GM12878 (cell line): ENCODE measurements at regions not wholly inside any gene's neighbourhood (a gene's known extent, or its start where the extent isn't known, plus 50 kb on each side); places are given as distances from the start of the nearest gene placed in this dataset.

Source experiments
- ATAC-seq: fragments of 200-7000 bp; cut with Tn5 transposase; 3 replicates; pipeline ENCODE4 v1.9.1; 2020; ENCODE audit warnings: mild to moderate bottlenecking, moderate library complexity
- BruUV-seq: library from RNA; stranded (reverse); fragments of 400-500 nt; replicated peaks from 2 replicates; lab custom pipeline; 2021; lab: Mats Ljungman, UMichigan
- CTCF ChIA-PET: fragments of 300-600 bp; sonication (Branson Sonifier 250); formaldehyde crosslinking; extraction: SDS; loops from one replicate; lab custom pipeline; 2021; ENCODE audit warnings: inconsistent platforms; lab: Yijun Ruan, JAX
- POLR2A ChIA-PET: fragments of 350-600 bp; formaldehyde crosslinking; extraction: SDS; loops from one replicate; lab custom pipeline; 2021; ENCODE audit warnings: inconsistent platforms; lab: Charles Lee
- RAD21 ChIA-PET: fragments of 300-600 bp; sonication (Branson Sonifier 250); formaldehyde crosslinking; loops from one replicate; lab custom pipeline; 2023; ENCODE audit warnings: antibody characterized with exemption; ENCODE audit not compliant: unreplicated experiment; lab: Charles Lee
- SMC1A ChIA-PET: fragments of 300-600 bp; sonication (Branson Sonifier 250); formaldehyde crosslinking; loops from one replicate; lab custom pipeline; 2023; ENCODE audit not compliant: unreplicated experiment, uncharacterized antibody; lab: Charles Lee
- DNase-seq: peaks from one replicate; pipeline ENCODE4 v3.0.0-alpha.2; 2011; ENCODE audit warnings: low read depth, low spot score
- FAIRE-seq: peaks from 3 replicates; lab custom pipeline; 2011; peaks lifted over from hg19 to GRCh38; lab: Jason Lieb, UNC
- H2AFZ ChIP-seq: 2 replicates; pipeline ENCODE4 v1.6.0; 2011; ENCODE audit warnings: low read depth, low read length, control low read depth; ENCODE audit not compliant: control insufficient read depth
- H3K27ac ChIP-seq: 2 replicates; pipeline ENCODE4 v1.5.1; 2011; ENCODE audit warnings: control low read depth; ENCODE audit not compliant: control insufficient read depth, insufficient read depth
- H3K27me3 ChIP-seq, 2 experiments: replicated peaks in 1 of 2; 2 replicates each; pipeline versions ENCODE4 v1.6.0 to v1.6.1; 2011; ENCODE audit warnings: low read length in 1 of 2; ENCODE audit not compliant: control insufficient read depth in 2 of 2, insufficient read depth in 2 of 2
- H3K36me3 ChIP-seq, 2 experiments: 2 replicates each; pipeline ENCODE4 v1.5.1; 2011; ENCODE audit warnings: low read length in 1 of 2; ENCODE audit not compliant: control insufficient read depth in 2 of 2, insufficient read depth in 2 of 2
- H3K4me1 ChIP-seq: 2 replicates; pipeline ENCODE4 v1.6.1; 2011; ENCODE audit warnings: mild to moderate bottlenecking, low read length, moderate library complexity, mixed read lengths; ENCODE audit not compliant: control insufficient read depth, insufficient read depth
- H3K4me2 ChIP-seq: 2 replicates; pipeline ENCODE4 v1.6.0; 2011; ENCODE audit warnings: control low read depth; ENCODE audit not compliant: control insufficient read depth, insufficient read depth
- H3K4me3 ChIP-seq: fragments of 200-600 bp; sonication (generic); 2 replicates; pipeline ENCODE4 v1.5.1; 2016
- H3K79me2 ChIP-seq: 2 replicates; pipeline ENCODE4 v1.6.0; 2011; ENCODE audit warnings: low read length; ENCODE audit not compliant: control insufficient read depth, insufficient read depth
- H3K9ac ChIP-seq: 2 replicates; pipeline ENCODE4 v1.8.0; 2011; ENCODE audit warnings: low read length, control low read depth, mixed read lengths; ENCODE audit not compliant: control insufficient read depth, insufficient read depth
- H3K9me3 ChIP-seq: replicated peaks from 3 replicates; pipeline ENCODE4 v1.5.1; 2011; ENCODE audit warnings: mild to moderate bottlenecking, low read length; ENCODE audit not compliant: control insufficient read depth, insufficient read depth
- H4K20me1 ChIP-seq: 2 replicates; pipeline ENCODE4 v1.6.0; 2011; ENCODE audit not compliant: control insufficient read depth, insufficient read depth
- ATF7 ChIP-seq: fragments of 450-650 bp; IDR thresholded peaks from 2 replicates; pipeline ENCODE4 v1.6.1; 2016; ENCODE audit warnings: low read depth, mild to moderate bottlenecking
- CBX5 ChIP-seq: sonication (generic); IDR thresholded peaks from 2 replicates; pipeline ENCODE4 v1.6.1; 2016; ENCODE audit warnings: low read depth, moderate library complexity, mild to moderate bottlenecking, inconsistent platforms
- EZH2 ChIP-seq: IDR thresholded peaks from 2 replicates; pipeline ENCODE4 v1.6.1; 2012; ENCODE audit warnings: low read depth, mild to moderate bottlenecking, control low read depth, inconsistent platforms, low read length, borderline replicate concordance; ENCODE audit not compliant: control insufficient read depth
- LARP7 ChIP-seq: fragments of 450-650 bp; IDR thresholded peaks from 2 replicates; pipeline ENCODE4 v1.6.1; 2017; ENCODE audit warnings: mild to moderate bottlenecking
- NR2C2 ChIP-seq: IDR thresholded peaks from 2 replicates; pipeline ENCODE4 v1.6.1; 2011; ENCODE audit warnings: borderline replicate concordance, low read depth; ENCODE audit not compliant: control insufficient read depth, insufficient read length
- POLR2AphosphoS2 ChIP-seq: IDR thresholded peaks from 2 replicates; pipeline ENCODE4 v1.6.1; 2011; ENCODE audit warnings: low read depth, mild to moderate bottlenecking, low read length, improper control_type of control experiment, moderate library complexity
- SREBF2 ChIP-seq: IDR thresholded peaks from 2 replicates; pipeline ENCODE4 v1.6.1; 2012; ENCODE audit warnings: mild to moderate bottlenecking, low read length
- SUPT20H ChIP-seq: IDR thresholded peaks from 2 replicates; pipeline ENCODE4 v1.6.1; 2011; ENCODE audit warnings: low read depth, mild to moderate bottlenecking, low read length, moderate library complexity, borderline replicate concordance; ENCODE audit not compliant: control insufficient read depth
- SUZ12 ChIP-seq: fragments of 200-600 bp; sonication (generic); IDR thresholded peaks from one replicate; pipeline ENCODE4 v1.6.1; 2018; ENCODE audit warnings: antibody characterized with exemption, mild to moderate bottlenecking; ENCODE audit not compliant: unreplicated experiment
- TBL1XR1 ChIP-seq: IDR thresholded peaks from 2 replicates; pipeline ENCODE4 v1.6.1; 2012; ENCODE audit warnings: low read depth, low read length, improper control_type of control experiment
- WGBS: methylation state at CpG from one replicate; pipeline ENCODE4 v1.1.6; 2016; ENCODE audit warnings: low lambda C conversion rate; ENCODE audit not compliant: insufficient replicate concordance, insufficient coverage; ENCODE audit errors: missing lambda C conversion rate; 5-methylcytosine and 5-hydroxymethylcytosine counted together
- in situ Hi-C: fragments of 300-500 bp; cut with MboI; formaldehyde crosslinking; loops from 9 replicates; pipeline ENCODE4 v1.14.3; 2018; ENCODE audit warnings: mixed read lengths
- intact Hi-C: fragments of 100-400 bp; cut with micrococcal nuclease; formaldehyde crosslinking; loops from one replicate; pipeline ENCODE4 v1.14.2; 2022; ENCODE audit not compliant: unreplicated experiment
- TF ChIP-seq, protein P1 (sequence below): IDR thresholded peaks from 2 replicates; pipeline ENCODE4 v1.6.1; 2012; ENCODE audit warnings: improper control_type of control experiment, low read depth, low read length; ENCODE audit not compliant: insufficient replicate concordance
- TF ChIP-seq, protein P2 (sequence below): fragments of 450-650 bp; IDR thresholded peaks from 2 replicates; pipeline ENCODE4 v1.6.1; 2018; ENCODE audit warnings: mild to moderate bottlenecking, low read depth, moderate library complexity; ENCODE audit not compliant: partially characterized antibody

- TF ChIP-seq, protein P1, sequence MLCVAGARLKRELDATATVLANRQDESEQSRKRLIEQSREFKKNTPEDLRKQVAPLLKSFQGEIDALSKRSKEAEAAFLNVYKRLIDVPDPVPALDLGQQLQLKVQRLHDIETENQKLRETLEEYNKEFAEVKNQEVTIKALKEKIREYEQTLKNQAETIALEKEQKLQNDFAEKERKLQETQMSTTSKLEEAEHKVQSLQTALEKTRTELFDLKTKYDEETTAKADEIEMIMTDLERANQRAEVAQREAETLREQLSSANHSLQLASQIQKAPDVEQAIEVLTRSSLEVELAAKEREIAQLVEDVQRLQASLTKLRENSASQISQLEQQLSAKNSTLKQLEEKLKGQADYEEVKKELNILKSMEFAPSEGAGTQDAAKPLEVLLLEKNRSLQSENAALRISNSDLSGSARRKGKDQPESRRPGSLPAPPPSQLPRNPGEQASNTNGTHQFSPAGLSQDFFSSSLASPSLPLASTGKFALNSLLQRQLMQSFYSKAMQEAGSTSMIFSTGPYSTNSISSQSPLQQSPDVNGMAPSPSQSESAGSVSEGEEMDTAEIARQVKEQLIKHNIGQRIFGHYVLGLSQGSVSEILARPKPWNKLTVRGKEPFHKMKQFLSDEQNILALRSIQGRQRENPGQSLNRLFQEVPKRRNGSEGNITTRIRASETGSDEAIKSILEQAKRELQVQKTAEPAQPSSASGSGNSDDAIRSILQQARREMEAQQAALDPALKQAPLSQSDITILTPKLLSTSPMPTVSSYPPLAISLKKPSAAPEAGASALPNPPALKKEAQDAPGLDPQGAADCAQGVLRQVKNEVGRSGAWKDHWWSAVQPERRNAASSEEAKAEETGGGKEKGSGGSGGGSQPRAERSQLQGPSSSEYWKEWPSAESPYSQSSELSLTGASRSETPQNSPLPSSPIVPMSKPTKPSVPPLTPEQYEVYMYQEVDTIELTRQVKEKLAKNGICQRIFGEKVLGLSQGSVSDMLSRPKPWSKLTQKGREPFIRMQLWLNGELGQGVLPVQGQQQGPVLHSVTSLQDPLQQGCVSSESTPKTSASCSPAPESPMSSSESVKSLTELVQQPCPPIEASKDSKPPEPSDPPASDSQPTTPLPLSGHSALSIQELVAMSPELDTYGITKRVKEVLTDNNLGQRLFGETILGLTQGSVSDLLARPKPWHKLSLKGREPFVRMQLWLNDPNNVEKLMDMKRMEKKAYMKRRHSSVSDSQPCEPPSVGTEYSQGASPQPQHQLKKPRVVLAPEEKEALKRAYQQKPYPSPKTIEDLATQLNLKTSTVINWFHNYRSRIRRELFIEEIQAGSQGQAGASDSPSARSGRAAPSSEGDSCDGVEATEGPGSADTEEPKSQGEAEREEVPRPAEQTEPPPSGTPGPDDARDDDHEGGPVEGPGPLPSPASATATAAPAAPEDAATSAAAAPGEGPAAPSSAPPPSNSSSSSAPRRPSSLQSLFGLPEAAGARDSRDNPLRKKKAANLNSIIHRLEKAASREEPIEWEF = no peak
- TF ChIP-seq LARP7 (no peak), TBL1XR1 (no peak), EZH2 (no peak), ATF7 (no peak), NR2C2 (no peak)
- TF ChIP-seq, all 136 proteins: peak for 0
These were observed 128.3 kb upstream of the TRIM2 start (continued) for GRCh38 chr4:153075836-153076518.

GRCh38 chr4:153076861-153077260, 127.4 kb upstream of the TRIM2 start:
- ChIA-PET POLR2A (no interaction called here), CTCF (interaction anchor here (1.0 kb wide), 1 partner anchor 9 kb away, joined by 6 read pairs; no protein-coding TSS in a partner anchor), SMC1A (no interaction called here), RAD21 (no interaction called here)
- BruUV-seq = no TSS peak
- Histone ChIP-seq H4K20me1 (no peaks in the 10 kb centered on the region), H3K27me3 (no peaks in the 10 kb centered on the region; a peak in 1 of 4 replicates), H2AFZ (no peak overlapping the region), H3K79me2 (no peaks in the 10 kb centered on the region), H3K36me3 (no peaks in the 10 kb centered on the region), H3K4me2 (no peak overlapping the region), H3K4me1 (no peaks in the 10 kb centered on the region), H3K9ac (no peak overlapping the region), H3K9me3 (no peaks in the 10 kb centered on the region), H3K27ac (no peak overlapping the region), H3K4me3 (no peak overlapping the region)
- DNase-seq = no peak
- 35% methylated on average over 3 of the region's 3 CpGs for WGBS
- ATAC-seq = no peak
- no peak for FAIRE-seq
- intact Hi-C loops = no loop called here
- in situ Hi-C loops = no loop called here
- TF ChIP-seq SUZ12 = no peak
- TF ChIP-seq SREBF2 = no peak
- TF ChIP-seq SUPT20H = no peak
- no peak for TF ChIP-seq POLR2AphosphoS2
- TF ChIP-seq CBX5 = no peak
- TF ChIP-seq, protein P2, sequence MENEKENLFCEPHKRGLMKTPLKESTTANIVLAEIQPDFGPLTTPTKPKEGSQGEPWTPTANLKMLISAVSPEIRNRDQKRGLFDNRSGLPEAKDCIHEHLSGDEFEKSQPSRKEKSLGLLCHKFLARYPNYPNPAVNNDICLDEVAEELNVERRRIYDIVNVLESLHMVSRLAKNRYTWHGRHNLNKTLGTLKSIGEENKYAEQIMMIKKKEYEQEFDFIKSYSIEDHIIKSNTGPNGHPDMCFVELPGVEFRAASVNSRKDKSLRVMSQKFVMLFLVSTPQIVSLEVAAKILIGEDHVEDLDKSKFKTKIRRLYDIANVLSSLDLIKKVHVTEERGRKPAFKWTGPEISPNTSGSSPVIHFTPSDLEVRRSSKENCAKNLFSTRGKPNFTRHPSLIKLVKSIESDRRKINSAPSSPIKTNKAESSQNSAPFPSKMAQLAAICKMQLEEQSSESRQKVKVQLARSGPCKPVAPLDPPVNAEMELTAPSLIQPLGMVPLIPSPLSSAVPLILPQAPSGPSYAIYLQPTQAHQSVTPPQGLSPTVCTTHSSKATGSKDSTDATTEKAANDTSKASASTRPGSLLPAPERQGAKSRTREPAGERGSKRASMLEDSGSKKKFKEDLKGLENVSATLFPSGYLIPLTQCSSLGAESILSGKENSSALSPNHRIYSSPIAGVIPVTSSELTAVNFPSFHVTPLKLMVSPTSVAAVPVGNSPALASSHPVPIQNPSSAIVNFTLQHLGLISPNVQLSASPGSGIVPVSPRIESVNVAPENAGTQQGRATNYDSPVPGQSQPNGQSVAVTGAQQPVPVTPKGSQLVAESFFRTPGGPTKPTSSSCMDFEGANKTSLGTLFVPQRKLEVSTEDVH = no peak
